GM18517 (cell line): ENCODE measurements at regions not wholly inside any gene's neighbourhood (a gene's known extent, or its start where the extent isn't known, plus 50 kb on each side); places are given as distances from the start of the nearest gene placed in this dataset.

Experiments
- ATAC-seq: cut with Tn5 transposase; IDR thresholded peaks from one replicate; pipeline ENCODE4 v1.9.1; 2021; ENCODE audit warnings: mild to moderate bottlenecking, moderate library complexity; ENCODE audit not compliant: unreplicated experiment

DNA sequence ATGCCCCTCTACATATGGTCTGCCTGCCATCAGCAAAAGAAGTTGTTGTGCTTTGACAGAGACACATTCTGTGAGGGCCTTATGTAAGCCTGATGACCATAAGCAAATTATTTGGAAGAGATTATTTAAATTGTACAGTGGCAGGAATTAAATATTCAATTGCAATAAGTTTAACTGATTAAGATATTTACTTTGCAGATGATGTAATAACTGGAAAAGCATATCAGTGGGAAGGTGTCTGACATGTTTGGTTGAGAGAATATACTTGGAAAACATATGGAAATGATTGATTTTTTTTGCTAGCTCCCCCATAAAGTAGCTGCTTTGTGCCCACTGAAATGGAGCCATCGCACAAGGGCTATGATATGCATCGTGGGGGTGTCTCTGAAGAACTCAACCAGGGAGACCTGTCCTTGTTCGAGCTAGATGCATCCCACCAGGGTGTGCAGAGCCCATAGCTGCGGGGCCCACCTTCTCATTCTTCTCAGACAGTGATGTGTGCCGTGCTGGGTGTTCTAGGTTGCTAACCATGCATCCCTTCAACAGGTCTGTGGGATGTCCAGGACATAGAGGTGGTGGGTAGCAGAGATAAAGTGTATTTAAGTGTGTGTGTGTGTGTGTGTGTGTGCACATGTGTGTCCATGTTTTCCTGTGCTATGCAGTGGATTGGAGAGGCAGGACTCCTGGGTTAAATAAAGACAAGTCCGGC is 90.4 kb upstream of the PARD3B start:
- ATAC-seq = no peak

DNA sequence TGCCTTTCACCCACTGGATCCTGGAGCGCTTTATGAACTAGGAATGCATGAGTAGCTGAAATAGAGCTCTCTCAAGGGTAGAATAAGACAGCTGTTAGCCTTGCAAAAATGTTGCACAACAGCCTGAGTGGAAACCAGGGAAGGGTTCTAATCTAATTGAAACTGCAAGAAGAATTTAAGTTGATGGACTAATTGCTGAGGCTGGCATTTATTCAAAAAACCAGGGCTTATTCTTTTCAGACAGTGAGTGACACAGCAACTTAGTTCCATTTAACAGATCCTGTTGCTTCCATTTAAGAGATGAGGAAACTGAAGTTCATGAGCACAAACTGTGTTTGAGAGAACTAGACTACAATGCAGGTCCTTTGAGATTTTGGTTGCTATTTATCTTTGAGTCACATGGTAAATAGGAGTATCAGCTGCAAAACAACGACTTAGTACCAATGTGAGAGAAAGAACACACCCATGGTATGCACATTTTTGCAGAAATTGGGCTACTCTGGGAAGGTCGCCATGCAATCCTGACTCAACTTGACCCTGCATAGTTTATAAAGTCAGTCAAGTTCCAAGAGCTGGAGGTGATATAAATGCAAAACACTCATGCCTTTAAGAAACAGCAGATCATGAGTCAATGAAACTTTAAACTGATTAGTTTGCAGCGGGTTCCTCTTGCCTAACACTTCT is 76.4 kb upstream of the PARD3B start:
- no peak for ATAC-seq

DNA sequence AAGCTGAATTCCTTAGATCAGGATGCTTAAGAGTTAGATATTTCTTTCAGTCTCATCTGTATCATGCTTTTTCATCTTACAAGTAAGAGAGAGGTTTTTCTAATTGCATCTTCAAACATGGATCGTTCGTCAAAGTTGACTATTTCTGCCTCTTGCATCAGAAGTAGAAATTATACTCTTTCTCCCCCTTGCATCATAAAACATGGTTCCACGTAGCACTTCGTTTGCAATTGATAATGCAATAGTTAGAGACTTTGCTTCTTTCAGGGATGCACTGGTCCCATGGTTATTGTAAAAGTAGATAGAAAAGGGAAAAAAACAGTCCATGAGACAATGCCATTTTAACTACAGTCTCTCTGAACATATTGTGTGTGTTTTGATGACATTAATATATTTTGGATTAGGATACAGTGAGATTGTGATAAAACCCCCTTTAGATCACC is 75.1 kb upstream of the PARD3B start:
- ATAC-seq = no peak

DNA sequence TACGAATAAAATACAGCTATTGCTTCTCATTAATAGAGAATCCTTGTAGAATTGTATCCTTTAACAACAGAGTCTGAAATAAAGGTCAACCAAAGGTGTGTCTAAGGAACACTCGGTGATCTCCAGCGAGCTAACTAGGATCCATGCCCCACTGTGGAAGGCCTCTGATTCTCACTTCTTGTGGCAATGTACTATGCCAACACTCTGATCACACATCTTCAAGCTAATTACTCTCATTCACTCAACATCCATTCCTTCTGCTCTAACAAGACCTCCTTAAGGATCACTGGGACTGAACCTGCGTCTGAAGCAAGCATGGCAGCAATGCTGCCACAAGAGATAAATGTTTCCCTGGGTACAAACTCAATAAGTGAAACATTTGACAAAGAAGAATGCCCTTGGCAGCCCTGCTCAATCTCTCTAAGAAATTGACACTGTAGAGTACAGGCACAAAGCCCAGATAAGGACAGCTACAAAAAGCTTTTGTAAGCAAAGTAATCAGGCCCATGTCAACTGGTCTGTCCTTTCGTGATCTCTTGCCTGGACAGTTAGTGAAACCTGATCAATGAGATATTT is 74.6 kb upstream of the PARD3B start:
- no peak for ATAC-seq

DNA sequence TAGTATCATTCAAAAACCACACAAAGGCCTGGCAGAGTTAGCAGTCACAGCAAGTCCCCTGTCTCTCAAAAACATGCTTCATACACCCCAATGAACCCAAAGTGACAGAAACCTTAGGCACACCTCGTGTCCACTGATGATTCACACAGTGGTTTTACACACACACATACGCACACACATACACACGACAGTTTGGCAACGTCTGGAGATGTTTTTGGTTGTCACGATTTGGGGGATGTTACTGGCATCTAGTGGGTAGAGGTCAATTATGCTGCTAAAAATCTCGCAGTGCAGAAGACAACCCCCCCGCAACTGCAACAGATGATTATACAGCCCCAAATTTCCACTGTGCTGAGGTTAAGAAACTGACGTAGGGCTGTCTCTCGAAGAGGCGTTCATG is 72.9 kb upstream of the PARD3B start:
- ATAC-seq = no peak

DNA sequence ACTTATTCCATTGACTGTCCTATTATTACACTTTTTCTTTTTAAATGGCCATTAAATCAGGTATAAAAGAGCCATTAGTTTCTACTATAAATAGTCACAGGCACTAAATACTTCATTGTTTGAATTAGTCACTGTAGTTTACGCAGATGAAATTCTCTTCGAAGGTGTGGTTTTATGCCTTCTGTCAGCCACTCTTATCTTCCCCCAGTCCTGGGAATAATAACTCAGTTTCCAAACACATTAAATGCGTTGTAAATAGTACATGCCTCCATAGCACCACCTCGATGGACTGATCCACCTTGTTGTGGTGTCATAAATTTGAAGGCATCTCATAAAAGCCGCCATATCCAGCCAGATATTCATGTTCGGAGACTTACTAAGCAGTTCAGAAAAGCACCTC is 72.1 kb upstream of the PARD3B start:
- no peak for ATAC-seq

DNA sequence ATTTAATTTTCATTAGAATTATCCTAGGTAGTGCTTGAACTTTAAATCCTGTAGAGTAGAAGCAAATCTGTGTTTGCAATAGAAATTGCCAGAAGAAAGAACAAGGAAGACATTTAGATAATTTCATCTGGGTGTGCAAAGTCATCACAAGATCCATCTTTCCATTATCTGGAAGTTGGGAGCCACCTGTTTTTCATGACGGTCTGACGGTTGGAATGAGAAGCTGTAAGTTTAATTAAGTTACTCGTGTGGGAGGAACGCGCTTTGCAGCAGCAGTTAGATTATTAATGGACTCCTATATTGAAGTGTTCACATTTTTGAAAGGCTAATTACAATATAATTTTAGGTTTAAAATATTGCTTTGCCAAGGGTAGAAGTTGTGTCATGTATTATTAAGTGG is 69.9 kb upstream of the PARD3B start:
- ATAC-seq = no peak

DNA sequence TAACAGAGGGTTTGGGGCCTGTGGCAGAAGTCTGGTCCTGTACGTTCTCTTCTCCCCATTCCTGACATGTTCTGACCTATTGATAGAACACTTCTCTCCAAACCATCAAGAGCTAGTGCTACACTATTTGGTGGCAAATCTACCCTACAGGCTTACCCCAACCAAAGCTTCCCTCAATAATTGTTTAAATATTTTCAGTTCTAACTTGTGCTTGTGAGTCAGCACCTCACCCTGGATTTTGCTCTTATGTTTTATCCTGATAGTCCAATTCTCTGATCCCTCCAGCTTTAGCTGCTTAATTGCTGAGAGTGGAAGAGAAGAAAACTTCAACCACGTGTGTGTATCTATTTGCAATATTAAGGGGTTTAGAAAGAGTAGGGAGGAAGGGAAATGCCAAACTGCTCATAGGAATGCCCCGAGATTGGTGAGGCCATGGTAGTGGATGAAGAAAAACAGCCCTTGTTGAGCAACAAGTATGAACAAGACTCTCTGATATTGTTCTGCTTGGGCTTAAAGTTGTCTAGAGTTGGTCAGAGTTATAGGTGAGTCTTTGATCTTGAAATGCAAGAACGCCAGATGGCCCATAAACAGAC is 67.8 kb upstream of the PARD3B start:
- ATAC-seq = no peak

DNA sequence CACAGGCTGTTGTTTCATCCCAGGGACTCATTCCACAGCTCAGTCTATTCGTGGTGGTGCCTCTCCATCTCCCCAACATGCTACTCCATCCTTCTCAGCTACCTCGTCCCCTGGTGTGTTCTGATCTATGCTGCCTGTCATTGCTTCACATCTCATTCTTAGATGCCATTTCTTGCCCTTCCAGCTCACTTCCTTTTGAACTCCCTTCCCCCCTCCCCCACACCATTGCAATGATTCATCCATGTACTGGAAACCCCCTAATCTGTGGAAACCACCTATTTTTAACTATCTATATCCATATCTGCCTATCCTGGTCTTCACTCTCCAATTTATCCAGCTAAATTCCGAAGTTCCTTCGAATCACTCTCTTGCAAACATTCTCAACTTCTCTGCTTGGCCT is 65.7 kb upstream of the PARD3B start:
- no peak for ATAC-seq

DNA sequence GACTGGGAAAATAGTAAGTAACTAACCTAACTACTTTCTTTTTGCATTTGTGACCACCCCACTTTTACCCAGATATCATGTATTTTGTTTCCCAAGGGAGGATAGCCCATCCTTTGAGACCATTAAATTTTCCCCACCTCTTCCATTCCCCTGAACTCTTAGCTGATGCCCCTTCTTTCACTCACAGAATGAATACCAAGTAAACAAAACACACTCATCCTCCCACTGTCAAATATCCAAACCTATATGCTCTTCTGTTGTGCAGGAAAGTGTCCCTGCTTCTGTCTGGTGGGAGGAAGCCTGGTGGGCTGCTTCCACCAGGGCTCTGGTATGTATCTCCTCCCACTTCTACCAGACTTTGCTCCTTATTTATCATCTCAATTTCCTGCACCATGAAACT is 64.6 kb upstream of the PARD3B start:
- no peak for ATAC-seq

DNA sequence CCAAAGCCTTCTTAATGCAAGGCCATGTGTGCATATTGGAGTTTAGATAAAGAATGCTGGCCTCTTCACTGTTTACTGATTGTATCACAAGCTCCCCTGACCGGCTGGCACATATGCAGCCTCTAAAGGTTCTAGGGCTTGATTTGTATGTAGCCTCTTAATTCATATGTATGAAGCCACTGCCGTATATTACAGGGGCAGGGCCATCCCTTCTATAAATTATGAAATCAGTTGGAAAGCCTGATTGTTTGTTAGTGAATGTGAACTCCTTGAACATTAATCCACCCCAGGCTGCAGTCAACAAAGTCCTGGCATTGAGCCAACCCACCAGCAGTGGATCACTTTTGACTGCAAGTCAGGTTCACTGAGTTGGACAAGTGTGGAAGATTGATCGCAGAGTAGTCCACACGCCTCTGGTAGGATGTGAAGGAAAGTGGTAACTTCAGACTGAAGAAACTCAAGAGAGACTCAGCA is 61.6 kb upstream of the PARD3B start:
- ATAC-seq = no peak

DNA sequence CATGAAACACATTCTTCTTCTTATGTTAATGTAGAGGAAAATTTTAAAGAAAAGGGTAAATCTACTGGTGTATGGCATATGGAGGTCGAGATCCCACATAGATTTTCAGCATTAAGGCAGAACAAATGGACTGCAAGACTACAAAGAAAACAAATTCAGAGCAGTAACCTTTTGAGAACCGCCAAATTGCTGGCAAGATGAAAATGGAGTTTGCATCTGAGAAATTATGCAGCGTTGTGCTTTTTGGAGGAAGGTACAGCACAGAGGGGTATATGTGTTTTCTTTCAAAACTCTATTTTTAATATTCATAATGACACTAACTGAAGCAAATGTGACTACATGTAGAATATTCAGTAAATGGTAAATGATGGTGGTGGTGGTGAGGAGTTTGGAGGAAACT is 59.0 kb upstream of the PARD3B start:
- ATAC-seq = no peak

DNA sequence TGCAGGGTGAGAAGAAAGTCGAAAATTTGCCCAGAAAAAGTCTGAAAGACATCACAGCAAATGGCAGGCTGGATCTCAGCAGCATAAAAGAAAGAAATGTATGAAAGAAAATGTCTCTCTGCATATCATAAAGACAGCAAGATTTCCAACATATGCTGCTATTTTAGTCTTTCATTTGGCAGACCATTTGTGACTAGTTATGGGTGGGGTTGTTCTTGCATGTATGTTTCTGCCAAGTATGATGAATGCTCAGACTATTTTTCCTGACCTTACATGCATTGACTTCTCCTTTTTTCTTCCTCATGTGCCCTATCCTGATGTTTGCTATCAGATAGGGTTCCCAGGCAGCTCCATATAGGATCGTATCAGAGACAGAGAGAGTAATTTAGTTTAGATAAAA is 58.5 kb upstream of the PARD3B start:
- no peak for ATAC-seq

DNA sequence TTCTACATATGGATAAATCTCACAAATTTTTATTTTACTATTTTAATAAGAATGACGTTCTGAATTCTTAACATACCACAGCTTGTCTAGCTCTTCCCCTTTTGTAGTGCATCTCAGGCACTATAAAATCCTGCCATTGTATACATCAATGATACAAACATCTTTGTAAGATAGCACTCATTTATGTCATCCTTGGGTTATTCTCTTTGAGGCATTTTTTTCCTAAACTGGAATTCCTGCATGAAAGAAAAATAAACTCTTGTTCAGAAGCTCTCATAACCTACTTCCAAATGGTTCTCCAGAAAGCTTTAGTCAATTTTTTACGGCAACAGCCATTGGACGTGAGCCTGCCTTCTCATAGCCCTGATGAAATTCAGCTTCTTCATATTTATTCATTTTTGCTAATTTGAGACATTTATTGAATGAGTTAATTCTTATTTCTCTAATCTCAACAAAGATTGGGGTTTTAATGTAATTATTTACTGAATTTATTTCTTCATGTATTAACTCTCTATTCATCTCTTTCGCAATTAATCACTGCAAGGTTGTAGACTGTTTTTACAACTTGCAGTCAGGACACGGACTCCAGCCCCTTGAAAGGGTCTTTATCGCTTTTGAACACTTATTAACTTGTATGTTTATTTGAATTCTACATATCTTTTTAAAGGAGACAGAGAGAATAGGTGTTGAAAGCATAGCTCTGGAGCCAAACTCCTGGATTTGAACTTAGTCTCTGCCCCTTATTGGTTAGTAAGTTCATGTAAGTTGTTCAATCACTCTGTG is 57.6 kb upstream of the PARD3B start:
- ATAC-seq = no peak

DNA sequence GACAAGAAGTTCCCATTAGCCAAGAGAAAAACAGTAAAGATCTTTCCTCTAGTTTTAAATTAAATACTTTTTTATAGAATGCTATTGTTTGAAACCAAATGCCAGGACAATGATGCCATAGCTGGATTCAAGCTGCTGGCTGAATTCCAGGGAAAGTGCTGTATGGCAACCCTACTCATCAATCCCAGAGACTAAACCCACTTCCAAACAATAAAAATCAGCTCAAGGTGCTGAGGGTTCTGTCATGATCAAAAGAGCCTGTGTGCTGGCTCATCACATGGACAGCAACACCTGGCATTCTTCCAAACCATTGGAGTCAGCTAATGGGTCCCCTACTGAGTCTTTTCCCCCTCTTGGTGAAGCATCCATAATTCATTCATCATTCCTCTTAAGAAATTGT is 53.7 kb upstream of the PARD3B start:
- ATAC-seq = no peak

DNA sequence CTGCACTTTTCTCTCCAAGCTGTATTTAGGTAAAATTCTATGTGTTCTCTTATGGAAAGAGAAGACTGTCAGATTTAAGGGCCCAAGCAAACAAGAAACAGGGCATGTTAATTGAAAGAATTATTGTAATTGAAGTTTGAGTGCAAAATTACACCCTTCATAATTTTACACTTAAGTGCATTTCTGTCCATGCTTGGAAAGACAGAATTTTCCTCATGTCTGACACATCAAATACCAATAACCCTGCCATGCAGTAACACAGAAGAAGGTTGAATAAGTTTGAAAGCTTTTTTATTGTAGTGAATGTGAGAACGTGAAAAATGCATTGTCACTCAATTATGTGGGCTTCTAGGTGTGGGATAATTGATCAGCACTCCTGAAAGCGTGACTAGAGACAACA is 52.9 kb upstream of the PARD3B start:
- no peak for ATAC-seq

DNA sequence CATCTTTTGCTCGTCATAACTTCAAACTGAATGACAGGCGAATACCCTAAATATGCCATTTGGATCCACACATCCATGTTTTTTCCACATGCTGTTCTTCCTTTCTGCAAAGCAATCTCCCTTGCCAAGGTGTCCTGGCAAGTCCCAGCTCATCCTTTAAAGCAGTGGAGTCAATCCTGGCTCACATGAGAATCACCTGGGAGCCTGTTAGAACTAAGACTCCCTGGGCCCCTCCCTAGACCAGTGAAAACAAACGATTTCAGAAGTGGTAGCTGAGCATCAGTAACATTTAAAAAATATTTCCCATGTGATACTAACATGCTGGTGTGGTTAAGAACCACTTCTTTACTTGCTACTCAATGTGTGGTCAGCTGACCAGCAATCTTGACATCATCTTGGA is 50.6 kb upstream of the PARD3B start:
- no peak for ATAC-seq

DNA sequence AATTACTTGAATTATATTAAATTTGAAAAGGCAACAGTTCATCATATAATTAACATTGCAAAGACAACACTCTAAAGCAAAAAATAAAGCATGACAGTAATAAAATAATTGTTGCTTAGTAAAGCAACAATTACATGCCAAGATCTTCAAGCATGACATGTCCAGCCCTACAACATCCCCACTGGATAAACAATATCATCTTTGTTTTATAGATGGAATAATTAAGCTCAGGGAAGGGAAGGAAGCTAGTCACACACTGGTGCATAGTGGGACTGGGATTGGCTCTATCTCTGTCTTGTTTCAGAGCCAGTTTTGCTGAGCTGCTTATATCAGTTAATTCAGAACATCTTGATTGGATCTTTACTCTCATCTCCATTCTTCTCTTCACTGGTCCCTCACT is 49.9 kb upstream of the PARD3B start:
- no peak for ATAC-seq
